Body of pancreas (tissue), 4 donors: ENCODE measurements at regions not wholly inside any gene's neighbourhood (a gene's known extent, or its start where the extent isn't known, plus 50 kb on each side); places are given as distances from the start of the nearest gene placed in this dataset.

Source experiments
- POLR2A ChIP-seq, 3 donors: fragments of 450-650 bp; IDR thresholded peaks; one replicate each; pipeline ENCODE4 v1.6.1; 2016; ENCODE audit warnings: antibody characterized with exemption in 3 of 3, mild to moderate bottlenecking in 2 of 3
- TF ChIP-seq, protein P1 (sequence below), 7 experiments: fragments of 450-650 bp in 4 of 7; fragments of 200-600 bp in 3 of 7; sonication (generic) in 3 of 7; IDR thresholded peaks; one replicate each; pipeline ENCODE4 v1.5.1; 2016 to 2019; ENCODE audit warnings: antibody characterized with exemption in 7 of 7

DNA sequence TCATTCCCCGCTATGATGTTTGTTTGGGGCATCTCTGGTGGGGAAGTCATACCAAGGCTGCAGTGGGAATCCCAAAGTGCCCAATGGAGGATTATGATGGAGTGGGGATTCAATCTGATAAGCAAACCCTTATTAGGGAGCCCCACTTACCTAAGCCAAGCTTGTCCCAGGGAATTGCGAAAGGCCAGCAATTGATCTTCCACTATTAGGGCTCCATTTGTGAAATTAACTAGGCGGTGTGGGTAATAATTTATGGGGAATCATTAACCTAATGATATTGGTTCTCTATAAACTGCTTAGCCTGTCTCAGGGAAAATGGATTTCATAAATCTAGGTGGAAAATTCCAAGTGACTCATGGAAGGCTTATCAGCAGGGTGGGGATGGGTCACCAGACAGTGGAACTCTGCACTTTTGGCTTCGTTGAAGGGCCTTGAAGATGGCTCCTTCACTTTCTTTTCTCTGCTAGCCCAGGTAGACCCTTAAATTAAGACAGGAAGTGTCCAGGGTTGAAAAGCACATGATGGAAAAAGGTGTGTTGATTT is 113.0 kb upstream of the WSCD2 start:
- TF ChIP-seq, protein P1, sequence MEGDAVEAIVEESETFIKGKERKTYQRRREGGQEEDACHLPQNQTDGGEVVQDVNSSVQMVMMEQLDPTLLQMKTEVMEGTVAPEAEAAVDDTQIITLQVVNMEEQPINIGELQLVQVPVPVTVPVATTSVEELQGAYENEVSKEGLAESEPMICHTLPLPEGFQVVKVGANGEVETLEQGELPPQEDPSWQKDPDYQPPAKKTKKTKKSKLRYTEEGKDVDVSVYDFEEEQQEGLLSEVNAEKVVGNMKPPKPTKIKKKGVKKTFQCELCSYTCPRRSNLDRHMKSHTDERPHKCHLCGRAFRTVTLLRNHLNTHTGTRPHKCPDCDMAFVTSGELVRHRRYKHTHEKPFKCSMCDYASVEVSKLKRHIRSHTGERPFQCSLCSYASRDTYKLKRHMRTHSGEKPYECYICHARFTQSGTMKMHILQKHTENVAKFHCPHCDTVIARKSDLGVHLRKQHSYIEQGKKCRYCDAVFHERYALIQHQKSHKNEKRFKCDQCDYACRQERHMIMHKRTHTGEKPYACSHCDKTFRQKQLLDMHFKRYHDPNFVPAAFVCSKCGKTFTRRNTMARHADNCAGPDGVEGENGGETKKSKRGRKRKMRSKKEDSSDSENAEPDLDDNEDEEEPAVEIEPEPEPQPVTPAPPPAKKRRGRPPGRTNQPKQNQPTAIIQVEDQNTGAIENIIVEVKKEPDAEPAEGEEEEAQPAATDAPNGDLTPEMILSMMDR (IDR thresholded peaks at IDR 0.05): no peak
- no peak for TF ChIP-seq POLR2A (IDR thresholded peaks at IDR 0.05)
